ENCODE measurements at regions not wholly inside any gene's neighbourhood (a gene's known extent, or its start where the extent isn't known, plus 50 kb on each side); places are given as distances from the start of the nearest gene placed in this dataset.

- no peak for DNase-seq
Observed at GRCh38 chr1:56442290-56442877, 137.0 kb downstream of the PLPP3 start.

GRCh38 chr1:56441601-56442000, 137.8 kb downstream of the PLPP3 start:
- no peak for DNase-seq

- DNase-seq = peak; percentile 70
Observed at GRCh38 chr1:56439610-56440264, 139.6 kb downstream of the PLPP3 start.

- DNase-seq = peak; percentile 43
Observed at GRCh38 chr1:56438901-56439551, 140.3 kb downstream of the PLPP3 start.

GRCh38 chr1:56437959-56438358, 141.4 kb downstream of the PLPP3 start:
- no peak for DNase-seq

- DNase-seq = no peak
Observed at GRCh38 chr1:56436912-56437417, 142.4 kb downstream of the PLPP3 start.

- no peak for DNase-seq
Observed at GRCh38 chr1:56436296-56436695, 143.1 kb downstream of the PLPP3 start.

GRCh38 chr1:56435434-56436262, 143.7 kb downstream of the PLPP3 start:
- DNase-seq = peak; percentile 67

GRCh38 chr1:56434740-56435139, 144.6 kb downstream of the PLPP3 start:
- peak; percentile 64 for DNase-seq

GRCh38 chr1:56434025-56434424, 145.3 kb downstream of the PLPP3 start:
- DNase-seq = no peak

- DNase-seq = no peak
Observed at GRCh38 chr1:56433056-56433577, 146.2 kb downstream of the PLPP3 start.

GRCh38 chr1:56432166-56432971, 147.0 kb downstream of the PLPP3 start:
- DNase-seq = no peak

GRCh38 chr1:56430141-56430839, 149.1 kb downstream of the PLPP3 start:
- DNase-seq = no peak

GRCh38 chr1:56429288-56429687, 150.1 kb downstream of the PLPP3 start:
- DNase-seq = peak; percentile 79

GRCh38 chr1:56426587-56427381, 152.6 kb downstream of the PLPP3 start:
- DNase-seq = no peak

- no peak for DNase-seq
Observed at GRCh38 chr1:56425494-56426037, 153.8 kb downstream of the PLPP3 start.

GRCh38 chr1:56424744-56425493, 154.4 kb downstream of the PLPP3 start:
- DNase-seq = peak; percentile 66

- DNase-seq = no peak
Observed at GRCh38 chr1:56423716-56424115, 155.6 kb downstream of the PLPP3 start.

- DNase-seq = no peak
Observed at GRCh38 chr1:56418151-56418631, 161.2 kb downstream of the PLPP3 start.

Data from NCI-H2171 treated with DMSO at 0.1 percent for 48 hours (cell line).